ENCODE measurements at regions not wholly inside any gene's neighbourhood (a gene's known extent, or its start where the extent isn't known, plus 50 kb on each side); places are given as distances from the start of the nearest gene placed in this dataset.

- DNase-seq (ENCODE audit: low read depth in 2 of 2) = no peak
Observed at GRCh38 chr2:174668075-174668474, 70.5 kb upstream of the WIPF1 start.

GRCh38 chr2:174667250-174667860 is 69.8 kb upstream of the WIPF1 start:
- no peak for DNase-seq (ENCODE audit: low read depth in 2 of 2)

- DNase-seq (ENCODE audit: low read depth in 2 of 2) = no peak
Observed at GRCh38 chr2:174666845-174667244, 69.2 kb upstream of the WIPF1 start.

GRCh38 chr2:174666312-174666711 is 68.7 kb upstream of the WIPF1 start:
- no peak for DNase-seq (ENCODE audit: low read depth in 2 of 2)

- no peak for DNase-seq (ENCODE audit: low read depth in 2 of 2)
Observed at GRCh38 chr2:174664084-174664759, 66.6 kb upstream of the WIPF1 start.

- no peak for DNase-seq (ENCODE audit: low read depth in 2 of 2)
Observed at GRCh38 chr2:174663550-174663949, 65.9 kb upstream of the WIPF1 start.

- DNase-seq (ENCODE audit: low read depth in 2 of 2) = no peak
Observed at GRCh38 chr2:174662859-174663258, 65.3 kb upstream of the WIPF1 start.

- no peak for DNase-seq (ENCODE audit: low read depth in 2 of 2)
Observed at GRCh38 chr2:174662459-174662858, 64.9 kb upstream of the WIPF1 start.

- no peak for DNase-seq (ENCODE audit: low read depth in 2 of 2)
Observed at GRCh38 chr2:174660984-174661675, 63.5 kb upstream of the WIPF1 start.

GRCh38 chr2:174659069-174659900 is 61.7 kb upstream of the WIPF1 start:
- DNase-seq (ENCODE audit: low read depth in 2 of 2) = no peak

- DNase-seq (ENCODE audit: low read depth in 2 of 2) = no peak
Observed at GRCh38 chr2:174656676-174657176, 59.1 kb upstream of the WIPF1 start.

- no peak for DNase-seq (ENCODE audit: low read depth in 2 of 2)
Observed at GRCh38 chr2:174656035-174656434, 58.4 kb upstream of the WIPF1 start.

- no peak for DNase-seq (ENCODE audit: low read depth in 2 of 2)
Observed at GRCh38 chr2:174654419-174654941, 56.9 kb upstream of the WIPF1 start.

- no peak for DNase-seq (ENCODE audit: low read depth in 2 of 2)
Observed at GRCh38 chr2:174648896-174649295, 51.3 kb upstream of the WIPF1 start.
